Kidney epithelial cell (primary cell): ENCODE measurements at regions not wholly inside any gene's neighbourhood (a gene's known extent, or its start where the extent isn't known, plus 50 kb on each side); places are given as distances from the start of the nearest gene placed in this dataset.

ENCODE experiments used
- DNase-seq: peaks from one replicate; pipeline ENCODE4 v3.0.0-alpha.2; 2010; ENCODE audit warnings: low read depth
- H3K27me3 ChIP-seq: 2 replicates; pipeline ENCODE4 v1.6.0; 2011; ENCODE audit warnings: low read length; ENCODE audit not compliant: control insufficient read depth, insufficient read depth
- H3K36me3 ChIP-seq: 2 replicates; pipeline ENCODE4 v1.5.1; 2011; ENCODE audit warnings: low read length; ENCODE audit not compliant: control insufficient read depth, insufficient read depth
- H3K4me3 ChIP-seq: 2 replicates; pipeline ENCODE4 v1.5.1; 2011; ENCODE audit warnings: low read depth, mild to moderate bottlenecking, control low read depth, low read length
- TF ChIP-seq, protein P1 (sequence below): IDR thresholded peaks from 2 replicates; pipeline ENCODE4 v1.5.1; 2011; ENCODE audit warnings: mild to moderate bottlenecking, moderate library complexity, low read length, control low read depth, inconsistent platforms; ENCODE audit not compliant: insufficient read depth, poor library complexity, severe bottlenecking

- TF ChIP-seq, protein P1, sequence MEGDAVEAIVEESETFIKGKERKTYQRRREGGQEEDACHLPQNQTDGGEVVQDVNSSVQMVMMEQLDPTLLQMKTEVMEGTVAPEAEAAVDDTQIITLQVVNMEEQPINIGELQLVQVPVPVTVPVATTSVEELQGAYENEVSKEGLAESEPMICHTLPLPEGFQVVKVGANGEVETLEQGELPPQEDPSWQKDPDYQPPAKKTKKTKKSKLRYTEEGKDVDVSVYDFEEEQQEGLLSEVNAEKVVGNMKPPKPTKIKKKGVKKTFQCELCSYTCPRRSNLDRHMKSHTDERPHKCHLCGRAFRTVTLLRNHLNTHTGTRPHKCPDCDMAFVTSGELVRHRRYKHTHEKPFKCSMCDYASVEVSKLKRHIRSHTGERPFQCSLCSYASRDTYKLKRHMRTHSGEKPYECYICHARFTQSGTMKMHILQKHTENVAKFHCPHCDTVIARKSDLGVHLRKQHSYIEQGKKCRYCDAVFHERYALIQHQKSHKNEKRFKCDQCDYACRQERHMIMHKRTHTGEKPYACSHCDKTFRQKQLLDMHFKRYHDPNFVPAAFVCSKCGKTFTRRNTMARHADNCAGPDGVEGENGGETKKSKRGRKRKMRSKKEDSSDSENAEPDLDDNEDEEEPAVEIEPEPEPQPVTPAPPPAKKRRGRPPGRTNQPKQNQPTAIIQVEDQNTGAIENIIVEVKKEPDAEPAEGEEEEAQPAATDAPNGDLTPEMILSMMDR: no peak
- no peak for DNase-seq
- no peak overlapping the region for H3K4me3 ChIP-seq
Observed at GRCh38 chr12:42922505-42922850, 332.9 kb upstream of the PRICKLE1 start.

GRCh38 chr12:42921741-42922504, 332.4 kb upstream of the PRICKLE1 start:
- no peak overlapping the region for H3K4me3 ChIP-seq
- no peaks in the 10 kb centered on the region for H3K36me3 ChIP-seq
- peak; percentile 21 for DNase-seq
- no peaks in the 10 kb centered on the region for H3K27me3 ChIP-seq
- TF ChIP-seq, protein P1: no peak

More at GRCh38 chr12:42922505-42922850, 332.9 kb upstream of the PRICKLE1 start:
- no peaks in the 10 kb centered on the region for H3K36me3 ChIP-seq
- no peaks in the 10 kb centered on the region for H3K27me3 ChIP-seq

DNA sequence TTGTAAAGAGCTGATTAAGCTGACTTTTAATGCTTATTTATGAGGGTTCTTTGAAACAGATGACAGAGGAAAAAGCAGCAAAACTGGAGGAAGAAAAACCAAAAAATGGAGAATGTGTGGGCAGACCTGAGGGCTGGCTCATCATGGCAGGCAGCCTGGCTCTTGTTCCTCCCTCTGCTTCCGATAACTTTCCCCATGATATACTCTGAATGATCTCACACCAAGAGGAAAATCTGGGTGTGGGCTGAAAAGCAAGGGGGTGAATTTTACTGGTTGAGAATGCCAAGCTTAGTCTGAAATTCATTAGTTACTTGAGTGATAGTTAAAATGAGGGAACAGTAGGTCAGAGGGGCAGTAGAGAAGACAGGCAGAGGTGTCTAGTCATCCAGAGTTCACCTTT, 330.1 kb upstream of the PRICKLE1 start:
- H3K4me3 ChIP-seq: no peak overlapping the region
- no peaks in the 10 kb centered on the region for H3K36me3 ChIP-seq
- no peak for DNase-seq
- TF ChIP-seq, protein P1: no peak
- no peaks in the 10 kb centered on the region for H3K27me3 ChIP-seq

DNA sequence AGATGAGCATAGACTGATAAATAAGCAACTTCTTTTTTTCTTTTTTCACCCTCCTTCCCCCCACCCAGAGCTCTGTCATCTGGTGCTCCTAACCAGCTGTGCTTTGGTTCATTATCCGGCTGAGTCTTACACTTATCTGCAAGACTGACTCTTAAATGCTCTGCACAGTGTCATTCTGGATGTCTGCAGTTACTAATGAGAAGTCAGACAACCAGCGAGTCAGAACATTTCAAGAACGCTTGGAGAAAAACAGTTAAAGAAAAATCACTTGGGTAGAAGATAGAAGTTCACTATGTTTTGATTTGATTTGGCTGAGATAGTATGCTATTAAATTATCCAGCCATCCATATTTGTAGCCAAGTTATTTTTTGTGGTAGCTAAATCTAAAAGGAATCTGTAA, 328.9 kb upstream of the PRICKLE1 start:
- no peaks in the 10 kb centered on the region for H3K27me3 ChIP-seq
- H3K4me3 ChIP-seq: no peak overlapping the region
- TF ChIP-seq, protein P1: no peak
- DNase-seq: peak; percentile 34
- no peaks in the 10 kb centered on the region for H3K36me3 ChIP-seq

DNA sequence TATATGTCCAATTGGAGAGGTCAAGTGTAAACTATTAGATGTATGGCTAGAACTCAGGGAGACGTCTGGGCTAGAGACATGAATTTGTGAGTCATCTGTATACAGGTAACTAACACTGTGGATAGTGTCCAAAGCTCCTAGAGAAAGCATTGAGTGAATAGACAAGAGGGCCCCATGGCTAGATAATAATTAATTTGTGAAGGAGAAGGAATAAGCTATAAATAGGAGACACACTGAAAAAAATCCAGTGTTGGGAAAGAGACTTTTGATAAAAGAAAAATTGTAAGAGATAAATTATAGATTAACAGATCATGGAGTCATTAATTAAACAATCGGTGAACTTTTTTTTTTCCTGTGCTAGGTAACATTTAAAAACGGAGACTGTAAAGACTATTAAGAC, 326.6 kb upstream of the PRICKLE1 start:
- TF ChIP-seq, protein P1: no peak
- Histone ChIP-seq H3K27me3 (no peaks in the 10 kb centered on the region), H3K4me3 (no peak overlapping the region), H3K36me3 (no peaks in the 10 kb centered on the region)
- DNase-seq: peak; percentile 43

DNA sequence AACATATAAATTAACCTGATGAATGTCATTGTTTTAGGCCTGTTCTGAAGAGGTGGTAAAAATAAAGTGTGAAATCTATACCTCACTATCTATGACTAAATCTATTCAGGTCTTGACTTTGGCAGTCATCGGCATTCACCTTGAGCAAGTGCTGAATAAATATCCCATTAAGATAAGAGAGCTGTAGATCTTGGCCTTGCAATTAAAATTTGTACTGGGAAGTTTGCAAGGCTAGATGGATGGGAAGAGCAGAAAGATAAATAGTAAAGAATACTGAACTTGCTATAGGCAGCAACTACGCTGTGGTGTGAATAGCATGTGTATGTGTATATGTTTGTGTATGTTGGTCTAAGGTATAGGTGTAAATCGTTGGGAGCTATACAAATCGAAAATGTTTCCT, 325.9 kb upstream of the PRICKLE1 start:
- DNase-seq: no peak
- H3K4me3 ChIP-seq: no peak overlapping the region
- TF ChIP-seq, protein P1: no peak

More for the DNA sequence above, 325.9 kb upstream of the PRICKLE1 start:
- Histone ChIP-seq H3K36me3 (no peaks in the 10 kb centered on the region), H3K27me3 (no peaks in the 10 kb centered on the region)
